ENCODE measurements at regions not wholly inside any gene's neighbourhood (a gene's known extent, or its start where the extent isn't known, plus 50 kb on each side); places are given as distances from the start of the nearest gene placed in this dataset.

DNA sequence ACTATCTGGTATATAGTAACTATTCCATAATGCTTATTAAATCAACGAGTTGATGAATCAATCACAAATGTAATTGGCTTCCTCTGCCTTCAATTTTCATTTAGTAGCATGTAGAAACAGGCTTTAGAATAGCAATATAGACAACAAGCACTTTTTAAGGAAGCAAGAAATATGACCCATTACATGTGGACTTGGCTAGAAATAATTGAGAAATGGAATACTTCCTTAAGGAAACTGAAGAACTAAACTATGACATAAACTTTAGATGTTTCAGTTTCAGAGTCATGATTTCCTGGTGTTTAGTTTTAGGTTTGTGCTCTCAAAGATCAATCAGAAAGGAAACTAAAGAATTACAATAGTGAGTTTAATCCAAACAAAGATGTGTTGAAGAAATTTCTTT is 443.8 kb downstream of the MBD2 start:
- TF ChIP-seq, protein P1, sequence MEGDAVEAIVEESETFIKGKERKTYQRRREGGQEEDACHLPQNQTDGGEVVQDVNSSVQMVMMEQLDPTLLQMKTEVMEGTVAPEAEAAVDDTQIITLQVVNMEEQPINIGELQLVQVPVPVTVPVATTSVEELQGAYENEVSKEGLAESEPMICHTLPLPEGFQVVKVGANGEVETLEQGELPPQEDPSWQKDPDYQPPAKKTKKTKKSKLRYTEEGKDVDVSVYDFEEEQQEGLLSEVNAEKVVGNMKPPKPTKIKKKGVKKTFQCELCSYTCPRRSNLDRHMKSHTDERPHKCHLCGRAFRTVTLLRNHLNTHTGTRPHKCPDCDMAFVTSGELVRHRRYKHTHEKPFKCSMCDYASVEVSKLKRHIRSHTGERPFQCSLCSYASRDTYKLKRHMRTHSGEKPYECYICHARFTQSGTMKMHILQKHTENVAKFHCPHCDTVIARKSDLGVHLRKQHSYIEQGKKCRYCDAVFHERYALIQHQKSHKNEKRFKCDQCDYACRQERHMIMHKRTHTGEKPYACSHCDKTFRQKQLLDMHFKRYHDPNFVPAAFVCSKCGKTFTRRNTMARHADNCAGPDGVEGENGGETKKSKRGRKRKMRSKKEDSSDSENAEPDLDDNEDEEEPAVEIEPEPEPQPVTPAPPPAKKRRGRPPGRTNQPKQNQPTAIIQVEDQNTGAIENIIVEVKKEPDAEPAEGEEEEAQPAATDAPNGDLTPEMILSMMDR (IDR thresholded peaks at IDR 0.05; ENCODE audit: insufficient read depth, low read length, poor library complexity, severe bottlenecking) = no peak
- no peak for TF ChIP-seq EZH2phosphoT487 (conservative IDR thresholded peaks at IDR 0.05; ENCODE audit: low read length)

Data from SU-DHL-6 (cell line).